ENCODE measurements at regions not wholly inside any gene's neighbourhood (a gene's known extent, or its start where the extent isn't known, plus 50 kb on each side); places are given as distances from the start of the nearest gene placed in this dataset.

GRCh38 chr9:80285326-80285725, 713.6 kb downstream of the TLE4 start:
- H4K20me1 ChIP-seq (ENCODE audit: control insufficient read depth, insufficient read depth, low read depth, low read length) = no peaks in the 10 kb centered on the region
- H3K4me2 ChIP-seq (ENCODE audit: low read length) = no peak overlapping the region
- no peaks in the 10 kb centered on the region for H3F3A ChIP-seq (ENCODE audit: control insufficient read depth, insufficient read depth)
- no peaks in the 10 kb centered on the region for H3K9me2 ChIP-seq (replicated peaks; ENCODE audit: control insufficient read depth, low read length)
- H3K27ac ChIP-seq (ENCODE audit: low read depth, low read length) = no peak overlapping the region
- H3K79me2 ChIP-seq (ENCODE audit: control insufficient read depth, low read length) = no peaks in the 10 kb centered on the region
- no peaks in the 10 kb centered on the region for H3K9me3 ChIP-seq (ENCODE audit: control insufficient read depth, insufficient read depth, low read length)
- H3K4me3 ChIP-seq (ENCODE audit: low read length) = no peak overlapping the region
- H3K27me3 ChIP-seq (ENCODE audit: control insufficient read depth, low read length) = no peaks in the 10 kb centered on the region
- no peaks in the 10 kb centered on the region for H3K36me3 ChIP-seq (ENCODE audit: control insufficient read depth, low read length)
- H3K4me1 ChIP-seq (ENCODE audit: control insufficient read depth, low read length) = no peaks in the 10 kb centered on the region
- no peak for TF ChIP-seq CTCF (IDR thresholded peaks at IDR 0.05; ENCODE audit: low read depth, low read length, poor library complexity, severe bottlenecking)
- TF ChIP-seq EZH2phosphoT487 (IDR thresholded peaks at IDR 0.05; ENCODE audit: borderline replicate concordance, low read length) = no peak

- H3K4me1 ChIP-seq (ENCODE audit: control insufficient read depth, low read length) = no peaks in the 10 kb centered on the region
- no peaks in the 10 kb centered on the region for H3K36me3 ChIP-seq (ENCODE audit: control insufficient read depth, low read length)
- H3K27ac ChIP-seq (ENCODE audit: low read depth, low read length) = no peak overlapping the region
- H3K4me3 ChIP-seq (ENCODE audit: low read length) = no peak overlapping the region
- no peaks in the 10 kb centered on the region for H3F3A ChIP-seq (ENCODE audit: control insufficient read depth, insufficient read depth)
- no peaks in the 10 kb centered on the region for H3K27me3 ChIP-seq (ENCODE audit: control insufficient read depth, low read length)
- H3K9me2 ChIP-seq (replicated peaks; ENCODE audit: control insufficient read depth, low read length) = no peaks in the 10 kb centered on the region
- no peaks in the 10 kb centered on the region for H3K9me3 ChIP-seq (ENCODE audit: control insufficient read depth, insufficient read depth, low read length)
- TF ChIP-seq CTCF (IDR thresholded peaks at IDR 0.05; ENCODE audit: low read depth, low read length, poor library complexity, severe bottlenecking) (no peak), EZH2phosphoT487 (IDR thresholded peaks at IDR 0.05; ENCODE audit: borderline replicate concordance, low read length) (no peak)
- no peak overlapping the region for H3K4me2 ChIP-seq (ENCODE audit: low read length)
- H4K20me1 ChIP-seq (ENCODE audit: control insufficient read depth, insufficient read depth, low read depth, low read length) = no peaks in the 10 kb centered on the region
- no peaks in the 10 kb centered on the region for H3K79me2 ChIP-seq (ENCODE audit: control insufficient read depth, low read length)
These were observed 711.0 kb downstream of the TLE4 start for GRCh38 chr9:80282766-80283165.

GRCh38 chr9:80259079-80259478, 687.3 kb downstream of the TLE4 start:
- TF ChIP-seq CTCF (IDR thresholded peaks at IDR 0.05; ENCODE audit: low read depth, low read length, poor library complexity, severe bottlenecking) (no peak), EZH2phosphoT487 (IDR thresholded peaks at IDR 0.05; ENCODE audit: borderline replicate concordance, low read length) (no peak)

GRCh38 chr9:80251778-80252177, 680.0 kb downstream of the TLE4 start:
- no peaks in the 10 kb centered on the region for H3K9me2 ChIP-seq (replicated peaks; ENCODE audit: control insufficient read depth, low read length)
- no peaks in the 10 kb centered on the region for H3F3A ChIP-seq (ENCODE audit: control insufficient read depth, insufficient read depth)
- no peaks in the 10 kb centered on the region for H4K20me1 ChIP-seq (ENCODE audit: control insufficient read depth, insufficient read depth, low read depth, low read length)
- no peaks in the 10 kb centered on the region for H3K36me3 ChIP-seq (ENCODE audit: control insufficient read depth, low read length)
- no peak overlapping the region for H3K4me3 ChIP-seq (ENCODE audit: low read length)
- H3K27ac ChIP-seq (ENCODE audit: low read depth, low read length) = no peak overlapping the region
- no peaks in the 10 kb centered on the region for H3K79me2 ChIP-seq (ENCODE audit: control insufficient read depth, low read length)
- no peak overlapping the region for H3K4me2 ChIP-seq (ENCODE audit: low read length)
- TF ChIP-seq EZH2phosphoT487 (IDR thresholded peaks at IDR 0.05; ENCODE audit: borderline replicate concordance, low read length) (no peak), CTCF (IDR thresholded peaks at IDR 0.05; ENCODE audit: low read depth, low read length, poor library complexity, severe bottlenecking) (no peak)
- no peaks in the 10 kb centered on the region for H3K27me3 ChIP-seq (ENCODE audit: control insufficient read depth, low read length)
- H3K9me3 ChIP-seq (ENCODE audit: control insufficient read depth, insufficient read depth, low read length) = no peaks in the 10 kb centered on the region
- H3K4me1 ChIP-seq (ENCODE audit: control insufficient read depth, low read length) = no peaks in the 10 kb centered on the region

More at GRCh38 chr9:80259079-80259478, 687.3 kb downstream of the TLE4 start:
- no peak overlapping the region for H3K27ac ChIP-seq (ENCODE audit: low read depth, low read length)
- no peaks in the 10 kb centered on the region for H3F3A ChIP-seq (ENCODE audit: control insufficient read depth, insufficient read depth)
- no peak overlapping the region for H3K4me2 ChIP-seq (ENCODE audit: low read length)
- no peak overlapping the region for H3K4me3 ChIP-seq (ENCODE audit: low read length)
- H3K9me2 ChIP-seq (replicated peaks; ENCODE audit: control insufficient read depth, low read length) = no peaks in the 10 kb centered on the region
- no peaks in the 10 kb centered on the region for H3K36me3 ChIP-seq (ENCODE audit: control insufficient read depth, low read length)
- H4K20me1 ChIP-seq (ENCODE audit: control insufficient read depth, insufficient read depth, low read depth, low read length) = no peaks in the 10 kb centered on the region
- no peaks in the 10 kb centered on the region for H3K79me2 ChIP-seq (ENCODE audit: control insufficient read depth, low read length)
- no peaks in the 10 kb centered on the region for H3K4me1 ChIP-seq (ENCODE audit: control insufficient read depth, low read length)
- peaks cover 3% of the 10 kb centered on the region; the same call in 1 of the 2 replicates for H3K9me3 ChIP-seq (ENCODE audit: control insufficient read depth, insufficient read depth, low read length)
- H3K27me3 ChIP-seq (ENCODE audit: control insufficient read depth, low read length) = no peaks in the 10 kb centered on the region
